NCI-H2227 (cell line): ENCODE measurements at regions not wholly inside any gene's neighbourhood (a gene's known extent, or its start where the extent isn't known, plus 50 kb on each side); places are given as distances from the start of the nearest gene placed in this dataset.

ENCODE experiments used
- DNase-seq: peaks from one replicate; lab custom pipeline; 2025; ENCODE audit not compliant: unreplicated experiment; lab: John Stamatoyannopoulos, UW

GRCh38 chr10:90443342-90443741, 414.5 kb downstream of the HTR7 start:
- DNase-seq = no peak

- DNase-seq = no peak
Measured at GRCh38 chr10:90447831-90448230, 410.0 kb downstream of the HTR7 start.

GRCh38 chr10:90450797-90451196, 407.0 kb downstream of the HTR7 start:
- DNase-seq = no peak

GRCh38 chr10:90451283-90451682, 406.6 kb downstream of the HTR7 start:
- no peak for DNase-seq

GRCh38 chr10:90458054-90458453, 399.8 kb downstream of the HTR7 start:
- DNase-seq = no peak

- no peak for DNase-seq
Measured at GRCh38 chr10:90458571-90458970, 399.3 kb downstream of the HTR7 start.

GRCh38 chr10:90461437-90462155, 396.2 kb downstream of the HTR7 start:
- DNase-seq = no peak

- DNase-seq = no peak
Measured at GRCh38 chr10:90462749-90463470, 394.9 kb downstream of the HTR7 start.

- no peak for DNase-seq
Measured at GRCh38 chr10:90464329-90464728, 393.5 kb downstream of the HTR7 start.

- no peak for DNase-seq
Measured at GRCh38 chr10:90470966-90471365, 386.9 kb downstream of the HTR7 start.

- no peak for DNase-seq
Measured at GRCh38 chr10:90480466-90480865, 377.4 kb downstream of the HTR7 start.

- no peak for DNase-seq
Measured at GRCh38 chr10:90481326-90481923, 376.4 kb downstream of the HTR7 start.

GRCh38 chr10:90484518-90484917, 373.3 kb downstream of the HTR7 start:
- DNase-seq = no peak

- no peak for DNase-seq
Measured at GRCh38 chr10:90494183-90494582, 363.7 kb downstream of the HTR7 start.

- no peak for DNase-seq
Measured at GRCh38 chr10:90504172-90504571, 353.7 kb downstream of the HTR7 start.

GRCh38 chr10:90526721-90527120, 331.1 kb downstream of the HTR7 start:
- DNase-seq = no peak

GRCh38 chr10:90530521-90530920, 327.3 kb downstream of the HTR7 start:
- DNase-seq = no peak

- no peak for DNase-seq
Measured at GRCh38 chr10:90557385-90557784, 300.5 kb downstream of the HTR7 start.

- no peak for DNase-seq
Measured at GRCh38 chr10:90560331-90560730, 297.5 kb downstream of the HTR7 start.

GRCh38 chr10:90561666-90562065, 296.2 kb downstream of the HTR7 start:
- DNase-seq = no peak

GRCh38 chr10:90571481-90572258, 286.2 kb downstream of the HTR7 start:
- DNase-seq = no peak
